Fibroblast of pulmonary artery (primary cell): ENCODE measurements at regions not wholly inside any gene's neighbourhood (a gene's known extent, or its start where the extent isn't known, plus 50 kb on each side); places are given as distances from the start of the nearest gene placed in this dataset.

Experiments used
- DNase-seq: peaks from one replicate; pipeline ENCODE4 v3.0.0-alpha.2; 2010; ENCODE audit warnings: low read depth
- H3K4me3 ChIP-seq: replicated peaks from 2 replicates; pipeline ENCODE4 v1.5.1; 2011; ENCODE audit warnings: low read depth, mild to moderate bottlenecking, control low read depth, low read length, moderate library complexity
- CTCF ChIP-seq: IDR thresholded peaks from 2 replicates; pipeline ENCODE4 v1.5.1; 2011; ENCODE audit warnings: mild to moderate bottlenecking, control low read depth, low read length, inconsistent platforms; ENCODE audit errors: missing control alignments

GRCh38 chr2:41068740-41069139 lies 616.9 kb upstream of the SLC8A1 start:
- no peak for DNase-seq

GRCh38 chr2:41078341-41078740 lies 626.5 kb upstream of the SLC8A1 start:
- no peak for DNase-seq
- H3K4me3 ChIP-seq = no peak overlapping the region
- no peak for TF ChIP-seq CTCF

More at GRCh38 chr2:41068740-41069139, 616.9 kb upstream of the SLC8A1 start:
- no peak overlapping the region for H3K4me3 ChIP-seq
- no peak for TF ChIP-seq CTCF

GRCh38 chr2:41079011-41079410 lies 627.1 kb upstream of the SLC8A1 start:
- no peak for DNase-seq

GRCh38 chr2:41084321-41084720 lies 632.4 kb upstream of the SLC8A1 start:
- DNase-seq = no peak
- H3K4me3 ChIP-seq = no peak overlapping the region
- TF ChIP-seq CTCF = no peak

More at GRCh38 chr2:41079011-41079410, 627.1 kb upstream of the SLC8A1 start:
- no peak for TF ChIP-seq CTCF
- H3K4me3 ChIP-seq = no peak overlapping the region

- TF ChIP-seq CTCF = no peak
- H3K4me3 ChIP-seq = no peak overlapping the region
- DNase-seq = no peak
Observed at GRCh38 chr2:41087946-41088345, 636.1 kb upstream of the SLC8A1 start.

- no peak for TF ChIP-seq CTCF
- no peak for DNase-seq
- H3K4me3 ChIP-seq = no peak overlapping the region
Observed at GRCh38 chr2:41101281-41101680, 649.4 kb upstream of the SLC8A1 start.

GRCh38 chr2:41109744-41110143 lies 657.9 kb upstream of the SLC8A1 start:
- no peak for TF ChIP-seq CTCF
- H3K4me3 ChIP-seq = no peak overlapping the region
- DNase-seq = no peak
